H9 (cell line): ENCODE measurements at regions not wholly inside any gene's neighbourhood (a gene's known extent, or its start where the extent isn't known, plus 50 kb on each side); places are given as distances from the start of the nearest gene placed in this dataset.

Source experiments
- DNase-seq: peaks from one replicate; pipeline ENCODE4 v3.0.0-alpha.2; 2017
- H2AFZ ChIP-seq: one replicate; pipeline ENCODE4 v1.6.1; 2013; ENCODE audit warnings: mild to moderate bottlenecking, low read length, control low read depth, moderate library complexity
- H2AK5ac ChIP-seq: 2 replicates; pipeline ENCODE4 v1.6.1; 2013; ENCODE audit warnings: low read length, control low read depth, mixed read lengths; ENCODE audit not compliant: insufficient read length
- H2BK120ac ChIP-seq: one replicate; pipeline ENCODE4 v1.6.1; 2013; ENCODE audit warnings: low read depth, mild to moderate bottlenecking, low read length, control low read depth, inconsistent platforms; ENCODE audit not compliant: poor library complexity, severe bottlenecking
- H2BK12ac ChIP-seq: 2 replicates; pipeline ENCODE4 v1.6.1; 2013; ENCODE audit warnings: low read length, control low read depth, mixed read lengths, low read depth; ENCODE audit not compliant: insufficient read length
- H2BK15ac ChIP-seq: 2 replicates; pipeline ENCODE4 v1.6.1; 2013; ENCODE audit warnings: low read depth, low read length, control low read depth
- H2BK20ac ChIP-seq: one replicate; pipeline ENCODE4 v1.6.1; 2013; ENCODE audit warnings: low read depth, mild to moderate bottlenecking, low read length, control low read depth, inconsistent platforms; ENCODE audit not compliant: poor library complexity, severe bottlenecking
- H2BK5ac ChIP-seq: 2 replicates; pipeline ENCODE4 v1.6.1; 2013; ENCODE audit warnings: low read length, control low read depth, mixed read lengths; ENCODE audit not compliant: insufficient read length
- H3K14ac ChIP-seq: 2 replicates; pipeline ENCODE4 v1.6.1; 2013; ENCODE audit warnings: low read length, control low read depth; ENCODE audit not compliant: insufficient read depth
- H3K18ac ChIP-seq: 2 replicates; pipeline ENCODE4 v1.6.1; 2013; ENCODE audit warnings: low read depth, mild to moderate bottlenecking, mixed read lengths, low read length, control low read depth; ENCODE audit not compliant: insufficient read length
- H3K23ac ChIP-seq: 2 replicates; pipeline ENCODE4 v1.6.1; 2013; ENCODE audit warnings: low read length, control low read depth, mixed read lengths, low read depth; ENCODE audit not compliant: insufficient read length
- H3K23me2 ChIP-seq: 2 replicates; pipeline ENCODE4 v1.6.1; 2013; ENCODE audit warnings: low read depth, mild to moderate bottlenecking, mixed read lengths, low read length, control low read depth; ENCODE audit not compliant: insufficient read length, poor library complexity, severe bottlenecking
- H3K27ac ChIP-seq: 2 replicates; pipeline ENCODE4 v1.5.1; 2013; ENCODE audit warnings: low read length, control low read depth, mixed read lengths, low read depth; ENCODE audit not compliant: insufficient read length
- H3K27me3 ChIP-seq: 2 replicates; pipeline ENCODE4 v1.6.1; 2013; ENCODE audit warnings: low read length, control low read depth, inconsistent platforms; ENCODE audit not compliant: insufficient read depth
- H3K4ac ChIP-seq: 2 replicates; pipeline ENCODE4 v1.6.1; 2013; ENCODE audit warnings: low read depth, mild to moderate bottlenecking, control low read depth, inconsistent platforms, low read length, moderate library complexity
- H3K4me1 ChIP-seq: 2 replicates; pipeline ENCODE4 v1.6.1; 2013; ENCODE audit warnings: low read length, control low read depth, inconsistent platforms; ENCODE audit not compliant: insufficient read depth
- H3K4me2 ChIP-seq: 2 replicates; pipeline ENCODE4 v1.6.1; 2013; ENCODE audit warnings: low read length, control low read depth, mixed read lengths; ENCODE audit not compliant: insufficient read length, insufficient read depth
- H3K56ac ChIP-seq: 2 replicates; pipeline ENCODE4 v1.6.1; 2013; ENCODE audit warnings: low read depth, mild to moderate bottlenecking, mixed read lengths, low read length, control low read depth; ENCODE audit not compliant: insufficient read length
- H3K79me1 ChIP-seq: 2 replicates; pipeline ENCODE4 v1.6.1; 2013; ENCODE audit warnings: low read depth, mild to moderate bottlenecking, moderate library complexity, low read length, control low read depth, inconsistent platforms; ENCODE audit not compliant: insufficient read depth, poor library complexity, severe bottlenecking
- H3K79me2 ChIP-seq: 2 replicates; pipeline ENCODE4 v1.6.1; 2013; ENCODE audit warnings: low read length, control low read depth, inconsistent platforms; ENCODE audit not compliant: insufficient read depth
- H3K9ac ChIP-seq: 2 replicates; pipeline ENCODE4 v1.6.1; 2013; ENCODE audit warnings: low read length, control low read depth, mixed read lengths; ENCODE audit not compliant: insufficient read length; ENCODE audit errors: extremely low read depth
- H3K9me3 ChIP-seq: one replicate; pipeline ENCODE4 v1.6.1; 2013; ENCODE audit warnings: low read depth, low read length, inconsistent platforms; ENCODE audit not compliant: control insufficient read depth
- H3T11ph ChIP-seq: one replicate; pipeline ENCODE4 v1.6.1; 2013; ENCODE audit warnings: mild to moderate bottlenecking, low read length, control low read depth, inconsistent platforms
- H4K20me1 ChIP-seq: one replicate; pipeline ENCODE4 v1.6.1; 2013; ENCODE audit not compliant: control insufficient read depth, insufficient read length, insufficient read depth
- H4K5ac ChIP-seq: 2 replicates; pipeline ENCODE4 v1.6.1; 2013; ENCODE audit warnings: low read depth, mild to moderate bottlenecking, mixed read lengths, low read length, control low read depth; ENCODE audit not compliant: insufficient read length
- H4K8ac ChIP-seq: replicated peaks from 2 replicates; pipeline ENCODE4 v1.6.1; 2013; ENCODE audit warnings: low read length, control low read depth, mixed read lengths, low read depth; ENCODE audit not compliant: insufficient read length
- H4K91ac ChIP-seq: 2 replicates; pipeline ENCODE4 v1.6.1; 2013; ENCODE audit warnings: low read depth, mild to moderate bottlenecking, moderate library complexity, mixed read lengths, low read length, control low read depth; ENCODE audit not compliant: insufficient read length
- H3K27ac Mint-ChIP-seq, 3 experiments: 2 replicates in 2 of 3; 3 replicates in 1 of 3; pipeline ENCODE4 v1.8.0; 2020 to 2021; ENCODE audit warnings: mixed read lengths in 3 of 3, mild to moderate bottlenecking in 1 of 3, moderate library complexity in 1 of 3
- H3K27me3 Mint-ChIP-seq: 2 replicates; pipeline ENCODE4 v1.8.0; 2021; ENCODE audit warnings: low read depth, mild to moderate bottlenecking, moderate library complexity, mixed read lengths
- H3K36me3 Mint-ChIP-seq, 3 experiments: 2 replicates in 2 of 3; 3 replicates in 1 of 3; pipeline ENCODE4 v1.8.0; 2020 to 2021; ENCODE audit warnings: low read depth in 3 of 3, mixed read lengths in 3 of 3; ENCODE audit not compliant: insufficient read depth in 1 of 3
- H3K4me1 Mint-ChIP-seq, 2 experiments: 2 replicates each; pipeline ENCODE4 v1.8.0; 2020; ENCODE audit warnings: mixed read lengths in 2 of 2
- H3K4me3 Mint-ChIP-seq, 2 experiments: 2 replicates in 1 of 2; 3 replicates in 1 of 2; pipeline ENCODE4 v1.8.0; 2020 to 2021; ENCODE audit warnings: mild to moderate bottlenecking in 2 of 2, mixed read lengths in 2 of 2, moderate library complexity in 1 of 2
- H3K9me3 Mint-ChIP-seq, 2 experiments: 2 replicates in 1 of 2; 3 replicates in 1 of 2; pipeline ENCODE4 v1.8.0; 2020; ENCODE audit warnings: mild to moderate bottlenecking in 2 of 2, mixed read lengths in 2 of 2, moderate library complexity in 1 of 2
- CTCF ChIP-seq: fragments of 200-600 bp; sonication (generic); conservative IDR thresholded peaks from 3 replicates; pipeline ENCODE4 v1.8.0; 2021; ENCODE audit warnings: antibody characterized with exemption, mild to moderate bottlenecking

- no peaks in the 10 kb centered on the region for H3K23me2 ChIP-seq
- H3T11ph ChIP-seq: no peak overlapping the region
- no peak overlapping the region for H2BK12ac ChIP-seq
- H3K14ac ChIP-seq: no peak overlapping the region
- Mint-ChIP-seq H3K4me1 (no peaks in the 10 kb centered on the region), H3K27me3 (no peaks in the 10 kb centered on the region; the same call in 1 of the 2 replicates), H3K36me3 (no peaks in the 10 kb centered on the region), H3K4me3 (no peak overlapping the region), H3K27ac (no peak overlapping the region), H3K9me3 (no peaks in the 10 kb centered on the region; a peak in 1 of 5 replicates)
- no peak overlapping the region for H3K18ac ChIP-seq
- H2AK5ac ChIP-seq: no peak overlapping the region
- H3K9ac ChIP-seq: no peak overlapping the region
- H2BK120ac ChIP-seq: no peak overlapping the region
- H4K8ac ChIP-seq: no peak overlapping the region
- no peak overlapping the region for H2BK20ac ChIP-seq
- no peak overlapping the region for H2BK5ac ChIP-seq
- no peaks in the 10 kb centered on the region for H3K27me3 ChIP-seq
- TF ChIP-seq CTCF: no peak
- H3K23ac ChIP-seq: no peak overlapping the region
- H2BK15ac ChIP-seq: no peak overlapping the region
- H4K5ac ChIP-seq: no peak overlapping the region
- H2AFZ ChIP-seq: no peak overlapping the region
- no peaks in the 10 kb centered on the region for H3K4me1 ChIP-seq
- H3K9me3 ChIP-seq: no peaks in the 10 kb centered on the region
- H3K4ac ChIP-seq: no peak overlapping the region
- no peak overlapping the region for H4K91ac ChIP-seq
- H3K27ac ChIP-seq: no peak overlapping the region
- no peaks in the 10 kb centered on the region for H3K79me1 ChIP-seq
- no peak overlapping the region for H3K56ac ChIP-seq
- H4K20me1 ChIP-seq: no peaks in the 10 kb centered on the region
- DNase-seq: no peak
- H3K79me2 ChIP-seq: no peaks in the 10 kb centered on the region
- H3K4me2 ChIP-seq: no peak overlapping the region
Measured at GRCh38 chr5:98401656-98402055, 371.8 kb upstream of the RGMB start.
